ENCODE measurements at regions not wholly inside any gene's neighbourhood (a gene's known extent, or its start where the extent isn't known, plus 50 kb on each side); places are given as distances from the start of the nearest gene placed in this dataset.

GRCh38 chr2:120401275-120402066, 55.5 kb downstream of the INHBB start:
- no peak for DNase-seq

- no peak for DNase-seq
Measured at GRCh38 chr2:120402067-120402433, 56.1 kb downstream of the INHBB start.

- DNase-seq: no peak
Measured at GRCh38 chr2:120402508-120402907, 56.6 kb downstream of the INHBB start.

GRCh38 chr2:120403261-120403660, 57.3 kb downstream of the INHBB start:
- DNase-seq: no peak

GRCh38 chr2:120403676-120404075, 57.7 kb downstream of the INHBB start:
- no peak for DNase-seq

GRCh38 chr2:120404274-120404673, 58.3 kb downstream of the INHBB start:
- no peak for DNase-seq

GRCh38 chr2:120404941-120405758, 59.2 kb downstream of the INHBB start:
- DNase-seq: no peak

- DNase-seq: no peak
Measured at GRCh38 chr2:120405759-120406099, 59.8 kb downstream of the INHBB start.

- no peak for DNase-seq
Measured at GRCh38 chr2:120406566-120406965, 60.6 kb downstream of the INHBB start.

- DNase-seq: no peak
Measured at GRCh38 chr2:120410487-120410886, 64.6 kb downstream of the INHBB start.

GRCh38 chr2:120415060-120415459, 69.1 kb downstream of the INHBB start:
- no peak for DNase-seq

GRCh38 chr2:120415728-120416509, 70.0 kb downstream of the INHBB start:
- no peak for DNase-seq

GRCh38 chr2:120418174-120418787, 72.3 kb downstream of the INHBB start:
- DNase-seq: no peak

GRCh38 chr2:120419073-120419472, 73.1 kb downstream of the INHBB start:
- no peak for DNase-seq

- no peak for DNase-seq
Measured at GRCh38 chr2:120419955-120420354, 74.0 kb downstream of the INHBB start.

- no peak for DNase-seq
Measured at GRCh38 chr2:120421126-120421829, 75.3 kb downstream of the INHBB start.

- DNase-seq: no peak
Measured at GRCh38 chr2:120421830-120422175, 75.9 kb downstream of the INHBB start.

GRCh38 chr2:120422465-120423160, 76.7 kb downstream of the INHBB start:
- DNase-seq: no peak

GRCh38 chr2:120423167-120423943, 77.4 kb downstream of the INHBB start:
- DNase-seq: peak; percentile 19

- DNase-seq: no peak
Measured at GRCh38 chr2:120424274-120424796, 78.4 kb downstream of the INHBB start.

- DNase-seq: no peak
Measured at GRCh38 chr2:120425014-120425413, 79.1 kb downstream of the INHBB start.
